Mesenchymal stem cell (in vitro differentiated cells and primary cell): ENCODE measurements at regions not wholly inside any gene's neighbourhood (a gene's known extent, or its start where the extent isn't known, plus 50 kb on each side); places are given as distances from the start of the nearest gene placed in this dataset.

Source experiments
- DNase-seq: peaks from one replicate; pipeline ENCODE4 v3.0.0-alpha.2; 2013
- H2AFZ ChIP-seq: one replicate; pipeline ENCODE4 v1.6.1; 2013; ENCODE audit warnings: low read depth, mild to moderate bottlenecking, control low read depth, inconsistent platforms, low read length, moderate library complexity
- H2AK5ac ChIP-seq: 2 replicates; pipeline ENCODE4 v1.6.1; 2013; ENCODE audit warnings: low read length, moderate library complexity, mild to moderate bottlenecking, inconsistent platforms; ENCODE audit not compliant: severe bottlenecking
- H2BK120ac ChIP-seq: one replicate; pipeline ENCODE4 v1.6.1; 2013; ENCODE audit warnings: low read depth, mild to moderate bottlenecking, inconsistent platforms, low read length, moderate library complexity
- H2BK12ac ChIP-seq, 2 experiments: one replicate each; pipeline ENCODE4 v1.6.1; 2013; ENCODE audit warnings: inconsistent platforms in 2 of 2, low read length in 2 of 2, mild to moderate bottlenecking in 2 of 2, moderate library complexity in 2 of 2, control low read depth in 1 of 2
- H2BK15ac ChIP-seq: one replicate; pipeline ENCODE4 v1.6.1; 2013; ENCODE audit warnings: mild to moderate bottlenecking, low read depth, inconsistent platforms; ENCODE audit not compliant: poor library complexity, severe bottlenecking
- H2BK5ac ChIP-seq: 2 replicates; pipeline ENCODE4 v1.6.1; 2013; ENCODE audit warnings: low read depth, mild to moderate bottlenecking, low read length, control low read depth, inconsistent platforms; ENCODE audit not compliant: poor library complexity, severe bottlenecking
- H3K14ac ChIP-seq, 2 experiments: one replicate each; pipeline ENCODE4 v1.6.1; 2013; ENCODE audit warnings: inconsistent platforms in 2 of 2, low read length in 2 of 2, control low read depth in 1 of 2, mild to moderate bottlenecking in 1 of 2, moderate library complexity in 1 of 2
- H3K18ac ChIP-seq, 2 experiments: one replicate each; pipeline ENCODE4 v1.6.1; 2013; ENCODE audit warnings: inconsistent platforms in 2 of 2, low read length in 2 of 2, control low read depth in 1 of 2, low read depth in 1 of 2, mild to moderate bottlenecking in 1 of 2
- H3K23ac ChIP-seq, 2 experiments: one replicate each; pipeline ENCODE4 v1.6.1; 2013; ENCODE audit warnings: inconsistent platforms in 2 of 2, low read length in 2 of 2, mild to moderate bottlenecking in 2 of 2, moderate library complexity in 2 of 2, control low read depth in 1 of 2
- H3K27ac ChIP-seq: 2 replicates; pipeline ENCODE4 v1.5.1; 2013; ENCODE audit warnings: mild to moderate bottlenecking, moderate library complexity, low read length, control low read depth, inconsistent platforms; ENCODE audit not compliant: poor library complexity, severe bottlenecking
- H3K27me3 ChIP-seq, 2 experiments: 2 replicates each; pipeline versions ENCODE4 v1.6.1 to v1.7.0; 2013; ENCODE audit warnings: low read length in 2 of 2, mild to moderate bottlenecking in 2 of 2, moderate library complexity in 2 of 2, control low read depth in 1 of 2, inconsistent platforms in 1 of 2; ENCODE audit not compliant: control insufficient read depth in 1 of 2, insufficient read depth in 1 of 2
- H3K36me3 ChIP-seq, 2 experiments: 2 replicates each; pipeline versions ENCODE4 v1.6.1 to v1.7.0; 2013; ENCODE audit warnings: low read length in 2 of 2, control low read depth in 1 of 2, inconsistent platforms in 1 of 2, low read depth in 1 of 2, mild to moderate bottlenecking in 1 of 2; ENCODE audit not compliant: insufficient read depth in 2 of 2, control insufficient read depth in 1 of 2
- H3K4ac ChIP-seq, 2 experiments: one replicate each; pipeline ENCODE4 v1.6.1; 2013; ENCODE audit warnings: inconsistent platforms in 2 of 2, low read length in 2 of 2, mild to moderate bottlenecking in 2 of 2, moderate library complexity in 2 of 2, control low read depth in 1 of 2, low read depth in 1 of 2
- H3K4me1 ChIP-seq: 2 replicates; pipeline ENCODE4 v1.6.1; 2013; ENCODE audit warnings: low read depth, low read length, control low read depth; ENCODE audit not compliant: control insufficient read depth, insufficient read depth
- H3K4me2 ChIP-seq: 2 replicates; pipeline ENCODE4 v1.6.1; 2013; ENCODE audit warnings: low read length, mild to moderate bottlenecking, inconsistent platforms; ENCODE audit not compliant: poor library complexity, severe bottlenecking
- H3K4me3 ChIP-seq, 2 experiments: 2 replicates each; pipeline versions ENCODE4 v1.5.1 to v1.7.0; 2013; ENCODE audit warnings: low read length in 2 of 2, mild to moderate bottlenecking in 2 of 2, control low read depth in 1 of 2, low read depth in 1 of 2; ENCODE audit not compliant: insufficient read depth in 1 of 2
- H3K79me1 ChIP-seq: replicated peaks from 2 replicates; pipeline ENCODE4 v1.6.1; 2013; ENCODE audit warnings: mild to moderate bottlenecking, control low read depth, low read length, inconsistent platforms; ENCODE audit not compliant: poor library complexity, severe bottlenecking
- H3K9ac ChIP-seq: 2 replicates; pipeline ENCODE4 v1.7.0; 2013; ENCODE audit warnings: mild to moderate bottlenecking, low read length, moderate library complexity
- H3K9me3 ChIP-seq: 2 replicates; pipeline ENCODE4 v1.7.0; 2013; ENCODE audit warnings: mild to moderate bottlenecking, low read length; ENCODE audit not compliant: control insufficient read depth
- H4K8ac ChIP-seq: one replicate; pipeline ENCODE4 v1.6.1; 2013; ENCODE audit warnings: inconsistent platforms, mild to moderate bottlenecking, low read length, moderate library complexity
- H4K91ac ChIP-seq: one replicate; pipeline ENCODE4 v1.6.1; 2013; ENCODE audit warnings: mild to moderate bottlenecking, low read length, inconsistent platforms
- WGBS: methylation state at CpG from one replicate; pipeline ENCODE4 v1.1.7; 2013; ENCODE audit warnings: mixed read lengths; 5-methylcytosine and 5-hydroxymethylcytosine counted together

GRCh38 chr17:6327007-6327406, 107.9 kb downstream of the AIPL1 start:
- no peak overlapping the region for H2BK15ac ChIP-seq
- no peaks in the 10 kb centered on the region for H3K36me3 ChIP-seq
- no peak overlapping the region for H3K4me2 ChIP-seq
- H4K91ac ChIP-seq = no peak overlapping the region
- H3K9me3 ChIP-seq = no peaks in the 10 kb centered on the region
- H2BK12ac ChIP-seq = no peak overlapping the region
- no peak overlapping the region for H3K23ac ChIP-seq
- WGBS = 58% methylated on average over 5 of the region's 6 CpGs
- no peak overlapping the region for H2AFZ ChIP-seq
- H2AK5ac ChIP-seq = no peak overlapping the region
- H4K8ac ChIP-seq = no peak overlapping the region
- H3K79me1 ChIP-seq = no peaks in the 10 kb centered on the region
- H3K14ac ChIP-seq = no peak overlapping the region
- H3K9ac ChIP-seq = no peak overlapping the region
- no peak overlapping the region for H3K27ac ChIP-seq
- DNase-seq = no peak
- H3K4me3 ChIP-seq = no peak overlapping the region
- H3K18ac ChIP-seq = no peak overlapping the region
- H3K27me3 ChIP-seq = no peaks in the 10 kb centered on the region
- H2BK120ac ChIP-seq = no peak overlapping the region
- no peak overlapping the region for H3K4ac ChIP-seq
- H3K4me1 ChIP-seq = no peaks in the 10 kb centered on the region
- no peak overlapping the region for H2BK5ac ChIP-seq

GRCh38 chr17:6326483-6326882, 108.4 kb downstream of the AIPL1 start:
- Histone ChIP-seq H3K14ac (peak overlapping the region in 1 of 2 experiments; percentile 53), H2AK5ac (no peak overlapping the region), H2BK5ac (no peak overlapping the region), H3K4me2 (no peak overlapping the region), H3K4ac (no peak overlapping the region), H3K4me1 (no peaks in the 10 kb centered on the region), H3K27me3 (peaks cover 0 to under 1% of the 10 kb centered on the region in 2 experiments), H3K9me3 (no peaks in the 10 kb centered on the region), H2BK15ac (no peak overlapping the region), H3K4me3 (no peak overlapping the region), H4K91ac (no peak overlapping the region), H2BK12ac (no peak overlapping the region), H2AFZ (no peak overlapping the region), H3K36me3 (no peaks in the 10 kb centered on the region), H3K79me1 (no peaks in the 10 kb centered on the region), H2BK120ac (no peak overlapping the region), H3K27ac (no peak overlapping the region), H4K8ac (no peak overlapping the region), H3K23ac (no peak overlapping the region), H3K9ac (no peak overlapping the region), H3K18ac (no peak overlapping the region)
- 68% methylated on average over 8 of the region's 8 CpGs for WGBS
- DNase-seq = no peak

- Histone ChIP-seq H3K4me1 (no peaks in the 10 kb centered on the region), H2BK12ac (no peak overlapping the region), H3K27me3 (peaks cover 0 to 5% of the 10 kb centered on the region in 2 experiments), H3K23ac (no peak overlapping the region), H4K8ac (no peak overlapping the region), H2BK120ac (no peak overlapping the region), H3K9ac (no peak overlapping the region), H3K36me3 (no peaks in the 10 kb centered on the region), H3K79me1 (no peaks in the 10 kb centered on the region), H3K4ac (no peak overlapping the region), H3K27ac (no peak overlapping the region), H4K91ac (no peak overlapping the region), H3K14ac (no peak overlapping the region), H3K4me2 (no peak overlapping the region), H3K4me3 (no peak overlapping the region), H2BK5ac (no peak overlapping the region), H3K9me3 (no peaks in the 10 kb centered on the region), H2BK15ac (no peak overlapping the region), H2AK5ac (no peak overlapping the region), H2AFZ (no peak overlapping the region), H3K18ac (no peak overlapping the region)
- 82% methylated on average over 8 of the region's 8 CpGs for WGBS
- no peak for DNase-seq
These were observed 109.2 kb downstream of the AIPL1 start for GRCh38 chr17:6325741-6326140.

GRCh38 chr17:6325051-6325450, 109.9 kb downstream of the AIPL1 start:
- WGBS = 92% methylated on average over 4 of the region's 6 CpGs
- H3K27ac ChIP-seq = no peak overlapping the region
- no peak overlapping the region for H2BK120ac ChIP-seq
- H3K9ac ChIP-seq = no peak overlapping the region
- H3K79me1 ChIP-seq = no peaks in the 10 kb centered on the region
- no peak overlapping the region for H4K8ac ChIP-seq
- no peaks in the 10 kb centered on the region for H3K4me1 ChIP-seq
- H3K4ac ChIP-seq = no peak overlapping the region
- H2BK12ac ChIP-seq = no peak overlapping the region
- H2AK5ac ChIP-seq = no peak overlapping the region
- no peak overlapping the region for H2BK15ac ChIP-seq
- H3K36me3 ChIP-seq = no peaks in the 10 kb centered on the region
- peaks cover 0 to 5% of the 10 kb centered on the region in 2 experiments for H3K27me3 ChIP-seq
- H4K91ac ChIP-seq = no peak overlapping the region
- no peak for DNase-seq
- H3K23ac ChIP-seq = no peak overlapping the region
- H3K18ac ChIP-seq = no peak overlapping the region
- H2BK5ac ChIP-seq = no peak overlapping the region
- no peaks in the 10 kb centered on the region for H3K9me3 ChIP-seq
- H3K4me2 ChIP-seq = no peak overlapping the region
- H3K14ac ChIP-seq = no peak overlapping the region
- H3K4me3 ChIP-seq = no peak overlapping the region
- H2AFZ ChIP-seq = no peak overlapping the region
